RWPE1 (cell line): ENCODE measurements at regions not wholly inside any gene's neighbourhood (a gene's known extent, or its start where the extent isn't known, plus 50 kb on each side); places are given as distances from the start of the nearest gene placed in this dataset.

Experiments used
- CTCF ChIA-PET: fragments of 350-600 bp; sonication (Branson Sonifier 250); formaldehyde crosslinking; extraction: SDS; loops from one replicate; lab custom pipeline; 2021; lab: Yijun Ruan, JAX
- POLR2A ChIA-PET: fragments of 400-600 bp; formaldehyde crosslinking; extraction: SDS; loops from one replicate; lab custom pipeline; 2020; ENCODE audit warnings: antibody characterized with exemption; ENCODE audit not compliant: low non-redundant PET; lab: Yijun Ruan, JAX
- DNase-seq: peaks from one replicate; pipeline ENCODE4 v3.0.0; 2012; ENCODE audit warnings: low spot score
- H3K27ac ChIP-seq: fragments of 450-650 bp; 2 replicates; pipeline ENCODE4 v1.5.1; 2017
- TF ChIP-seq, protein P1 (sequence below): fragments of 450-650 bp; conservative IDR thresholded peaks from 2 replicates; pipeline ENCODE4 v1.5.1; 2017; ENCODE audit warnings: low read depth, mild to moderate bottlenecking

DNA sequence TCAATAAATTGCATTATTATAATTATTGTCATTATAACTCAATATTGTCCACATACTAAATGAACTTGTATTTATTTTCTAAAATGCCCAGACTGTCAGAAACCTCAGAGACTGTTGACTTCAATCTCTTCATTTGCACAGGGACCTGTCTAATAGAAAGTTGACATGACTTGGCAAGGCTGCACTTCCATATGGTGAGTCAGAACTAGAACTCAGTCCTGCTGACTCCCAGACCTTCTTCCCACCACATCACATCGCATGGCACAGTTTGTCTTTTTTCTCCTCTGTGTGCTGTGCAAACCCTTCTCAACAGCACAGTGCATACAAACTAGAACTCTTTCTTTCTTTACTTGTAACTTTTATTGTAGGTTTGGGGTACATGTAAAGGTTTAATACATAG, 215.1 kb upstream of the BLID start:
- no peak for DNase-seq
- POLR2A ChIA-PET: no interaction called here
- CTCF ChIA-PET: no interaction called here
- H3K27ac ChIP-seq: no peak overlapping the region
- TF ChIP-seq, protein P1, sequence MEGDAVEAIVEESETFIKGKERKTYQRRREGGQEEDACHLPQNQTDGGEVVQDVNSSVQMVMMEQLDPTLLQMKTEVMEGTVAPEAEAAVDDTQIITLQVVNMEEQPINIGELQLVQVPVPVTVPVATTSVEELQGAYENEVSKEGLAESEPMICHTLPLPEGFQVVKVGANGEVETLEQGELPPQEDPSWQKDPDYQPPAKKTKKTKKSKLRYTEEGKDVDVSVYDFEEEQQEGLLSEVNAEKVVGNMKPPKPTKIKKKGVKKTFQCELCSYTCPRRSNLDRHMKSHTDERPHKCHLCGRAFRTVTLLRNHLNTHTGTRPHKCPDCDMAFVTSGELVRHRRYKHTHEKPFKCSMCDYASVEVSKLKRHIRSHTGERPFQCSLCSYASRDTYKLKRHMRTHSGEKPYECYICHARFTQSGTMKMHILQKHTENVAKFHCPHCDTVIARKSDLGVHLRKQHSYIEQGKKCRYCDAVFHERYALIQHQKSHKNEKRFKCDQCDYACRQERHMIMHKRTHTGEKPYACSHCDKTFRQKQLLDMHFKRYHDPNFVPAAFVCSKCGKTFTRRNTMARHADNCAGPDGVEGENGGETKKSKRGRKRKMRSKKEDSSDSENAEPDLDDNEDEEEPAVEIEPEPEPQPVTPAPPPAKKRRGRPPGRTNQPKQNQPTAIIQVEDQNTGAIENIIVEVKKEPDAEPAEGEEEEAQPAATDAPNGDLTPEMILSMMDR: no peak

DNA sequence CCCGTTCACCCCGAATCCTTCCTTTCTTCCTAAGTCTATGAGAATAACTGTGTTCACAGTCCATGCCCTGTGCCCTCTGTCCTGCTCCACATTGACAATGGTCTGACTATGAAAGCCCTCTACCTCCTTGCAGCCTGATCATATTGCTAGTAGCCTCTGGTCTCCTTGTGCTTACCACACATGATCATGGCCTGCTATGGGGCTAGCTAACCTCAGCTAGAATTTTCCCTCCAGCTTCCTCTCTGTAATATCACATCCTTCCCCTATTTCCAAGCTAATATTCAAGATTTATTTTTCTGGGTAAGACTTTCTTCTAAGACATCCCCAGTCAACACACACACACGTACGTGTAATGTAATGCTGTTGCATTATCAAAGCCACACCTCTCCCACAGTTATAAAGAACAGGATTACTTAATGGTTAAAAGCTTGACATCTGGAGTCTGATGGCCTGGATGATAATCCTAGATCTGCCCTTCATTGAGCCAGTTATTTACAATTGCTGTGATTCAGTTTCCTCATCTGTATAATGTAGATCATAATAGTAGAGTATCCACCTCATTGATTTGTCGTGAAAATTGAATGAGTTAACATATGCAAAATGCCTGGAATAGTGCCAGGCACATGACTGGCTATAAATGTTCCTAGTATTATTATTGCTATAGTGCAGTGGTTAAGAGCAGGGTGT, 214.4 kb upstream of the BLID start:
- POLR2A ChIA-PET: no interaction called here
- no peak for DNase-seq
- no peak overlapping the region for H3K27ac ChIP-seq
- TF ChIP-seq, protein P1: no peak
- CTCF ChIA-PET: interaction anchor here (0.5 to 0.6 kb wide), 2 partner anchors 11 to 346 kb away, joined by 3 read pairs; no protein-coding TSS in a partner anchor

DNA sequence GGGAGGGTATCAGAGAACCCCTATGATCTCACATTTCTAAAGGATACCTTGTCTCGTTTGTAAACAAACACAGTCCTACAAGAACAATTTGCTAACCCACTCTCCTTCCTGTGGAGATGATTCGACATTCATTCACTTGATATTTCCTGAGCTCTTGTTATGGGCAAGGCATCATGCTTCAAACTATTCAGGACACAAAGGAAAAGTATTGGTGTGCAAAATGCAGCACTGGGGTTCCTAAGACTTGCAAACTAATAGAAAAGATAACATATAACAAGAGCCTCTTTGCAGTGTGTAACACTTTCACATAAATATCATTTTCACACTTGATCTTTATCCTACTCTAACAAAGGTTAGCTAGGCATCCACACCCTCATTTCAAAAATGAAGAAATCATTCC, 211.5 kb upstream of the BLID start:
- no peak overlapping the region for H3K27ac ChIP-seq
- DNase-seq: no peak
- CTCF ChIA-PET: no interaction called here
- POLR2A ChIA-PET: no interaction called here
- TF ChIP-seq, protein P1: no peak

DNA sequence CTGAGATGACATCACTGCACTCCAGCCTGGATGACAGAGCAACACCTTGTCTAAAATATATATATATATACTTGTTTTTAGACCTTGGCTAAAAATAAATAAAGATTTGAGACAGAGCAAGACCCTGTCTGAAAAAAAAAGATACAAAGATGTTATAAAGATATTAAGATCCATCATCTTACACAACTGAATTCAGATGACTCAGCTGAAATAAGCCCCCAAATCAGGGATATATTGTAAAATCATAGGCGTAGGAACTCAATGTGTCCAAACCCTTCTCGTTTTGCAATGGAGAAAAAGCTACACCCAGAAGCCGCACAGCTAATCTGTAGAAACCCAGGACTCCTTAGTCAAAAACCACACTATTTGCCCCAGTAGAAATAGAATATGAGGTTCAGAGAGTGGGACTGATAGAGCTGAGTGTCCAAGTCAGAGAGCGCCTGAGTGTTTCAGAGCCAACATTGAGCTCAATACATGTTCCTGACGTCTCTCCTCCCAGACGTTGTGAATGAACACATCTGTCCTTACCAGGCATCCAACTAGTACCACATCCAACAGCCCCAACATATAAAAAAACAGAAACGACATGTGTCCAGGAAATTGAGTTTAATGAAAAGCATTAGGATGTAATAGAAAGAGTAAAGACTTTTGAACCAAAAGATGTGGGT, 207.9 kb upstream of the BLID start:
- DNase-seq: no peak
- no peak overlapping the region for H3K27ac ChIP-seq
- CTCF ChIA-PET: interaction anchor here (0.6 to 0.7 kb wide), 2 partner anchors 540 to 572 kb away, joined by 5 to 9 read pairs; no protein-coding TSS in a partner anchor
- TF ChIP-seq, protein P1: no peak
- POLR2A ChIA-PET: no interaction called here

DNA sequence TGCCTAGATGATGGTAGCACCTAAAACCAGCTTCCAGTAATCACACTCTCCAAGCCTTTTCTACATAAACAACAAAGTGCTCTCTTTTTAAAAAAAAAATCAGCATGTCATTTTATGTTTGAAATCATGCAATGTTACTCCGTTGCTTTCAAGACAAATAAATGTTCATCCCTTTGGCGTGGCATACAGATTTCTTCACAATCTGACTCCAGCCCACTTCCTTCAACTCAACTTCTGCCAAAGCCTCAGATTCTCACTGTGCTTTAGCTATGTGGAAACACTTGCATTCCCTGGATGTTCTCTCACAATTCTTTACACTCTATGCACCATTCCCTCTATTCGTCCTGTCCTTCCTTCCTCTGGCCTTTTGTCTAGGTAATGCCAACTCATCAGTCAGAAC, 206.3 kb upstream of the BLID start:
- no peak overlapping the region for H3K27ac ChIP-seq
- CTCF ChIA-PET: interaction anchor here (0.7 kb wide), 1 partner anchor 177 kb away, joined by 3 read pairs; no protein-coding TSS in a partner anchor
- DNase-seq: no peak
- TF ChIP-seq, protein P1: no peak
- POLR2A ChIA-PET: no interaction called here

DNA sequence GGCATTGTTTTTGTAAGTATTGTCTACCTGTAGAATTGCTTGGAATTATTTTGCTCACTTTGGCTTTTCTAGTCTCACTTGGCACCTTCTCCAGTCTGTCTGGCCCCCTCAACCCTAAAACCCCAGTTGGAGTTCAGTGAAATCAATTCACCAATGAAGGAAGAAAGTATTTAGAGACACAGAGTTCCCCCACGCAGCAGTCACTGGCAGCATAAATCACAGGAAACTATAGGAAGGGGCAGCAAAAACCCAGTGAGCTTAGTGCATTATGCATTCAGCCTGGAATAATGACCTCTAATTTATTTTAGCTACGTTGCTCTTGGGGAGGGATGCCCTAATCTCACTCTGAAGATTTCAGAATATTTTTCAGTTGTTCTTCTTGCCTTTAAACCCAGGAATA, 204.7 kb upstream of the BLID start:
- TF ChIP-seq, protein P1: no peak
- ChIA-PET CTCF (no interaction called here), POLR2A (no interaction called here)
- no peak for DNase-seq
- no peak overlapping the region for H3K27ac ChIP-seq
